Thyroid gland (tissue), 4 donors: ENCODE measurements at regions not wholly inside any gene's neighbourhood (a gene's known extent, or its start where the extent isn't known, plus 50 kb on each side); places are given as distances from the start of the nearest gene placed in this dataset.

Experiments used
- DNase-seq, 2 donors: peaks; one replicate each; pipeline ENCODE4 v3.0.0-alpha.2; 2019
- H3K27ac ChIP-seq, 3 donors: fragments of 200-600 bp; sonication (generic); 1 replicate in 2 of 3; 2 replicates in 1 of 3; pipeline ENCODE4 v1.5.1; 2016 to 2019; ENCODE audit warnings: mild to moderate bottlenecking in 1 of 3, moderate library complexity in 1 of 3
- H3K27me3 ChIP-seq: fragments of 200-600 bp; sonication (generic); one replicate; pipeline ENCODE4 v1.5.1; 2019
- H3K36me3 ChIP-seq, 2 donors: fragments of 200-600 bp; sonication (generic); one replicate each; pipeline ENCODE4 v1.5.1; 2016 to 2019
- H3K4me1 ChIP-seq, 2 donors: fragments of 200-600 bp; sonication (generic); one replicate each; pipeline ENCODE4 v1.5.1; 2017 to 2019
- H3K4me3 ChIP-seq, 3 donors: fragments of 200-600 bp; sonication (generic); replicated peaks in 1 of 3; 1 replicate in 2 of 3; 2 replicates in 1 of 3; pipeline ENCODE4 v1.5.1; 2016; ENCODE audit warnings: mild to moderate bottlenecking in 1 of 3
- H3K9me3 ChIP-seq: fragments of 200-600 bp; sonication (generic); one replicate; pipeline ENCODE4 v1.5.1; 2017
- CTCF ChIP-seq, 6 experiments: fragments of 200-600 bp in 3 of 6; fragments of 450-650 bp in 3 of 6; sonication (generic) in 3 of 6; IDR thresholded peaks; one replicate each; pipeline ENCODE4 v1.5.1; 2016 to 2019; ENCODE audit warnings: antibody characterized with exemption in 6 of 6, mild to moderate bottlenecking in 2 of 6, inconsistent platforms in 1 of 6, moderate library complexity in 1 of 6
- POLR2A ChIP-seq, 2 donors: fragments of 450-650 bp; IDR thresholded peaks; one replicate each; pipeline ENCODE4 v1.6.1; 2017; ENCODE audit warnings: antibody characterized with exemption in 2 of 2, mild to moderate bottlenecking in 2 of 2, moderate library complexity in 1 of 2
- WGBS, 2 donors: methylation state at CpG; one replicate each; pipeline ENCODE4 v1.1.5; 2017; 5-methylcytosine and 5-hydroxymethylcytosine counted together
- intact Hi-C: fragments of 100-400 bp; cut with DNase I; formaldehyde crosslinking; loops from one replicate; pipeline ENCODE4 v1.15.1; 2023

- Histone ChIP-seq H3K27ac (peak overlapping the region in 1 of 3 donors; percentile 38), H3K4me1 (peaks cover 10 to 17% of the 10 kb centered on the region in 2 donors), H3K36me3 (no peaks in the 10 kb centered on the region), H3K4me3 (no peak overlapping the region), H3K9me3 (no peaks in the 10 kb centered on the region), H3K27me3 (no peaks in the 10 kb centered on the region)
- intact Hi-C loops, result no loop called here
- no peak for DNase-seq
- no peak for TF ChIP-seq CTCF (IDR thresholded peaks at IDR 0.05)
- no peak for TF ChIP-seq POLR2A (IDR thresholded peaks at IDR 0.05)
- 64 to 68% methylated on average over 7 of the region's 7 CpGs for WGBS, 2 donors
Measured at GRCh38 chr2:43097644-43098408, 128.6 kb downstream of the ZFP36L2 start.

- 82 to 84% methylated on average over 4 of the region's 4 CpGs for whole genome bisulfite sequencing, 2 donors
- Histone ChIP-seq H3K4me1 (peaks cover 3 to 4% of the 10 kb centered on the region in 2 donors), H3K36me3 (no peaks in the 10 kb centered on the region), H3K4me3 (no peak overlapping the region), H3K9me3 (no peaks in the 10 kb centered on the region), H3K27me3 (no peaks in the 10 kb centered on the region), H3K27ac (no peak overlapping the region)
- TF ChIP-seq CTCF (IDR thresholded peaks at IDR 0.05) (no peak), POLR2A (IDR thresholded peaks at IDR 0.05) (no peak)
- no peak for DNase-seq
- intact Hi-C loops, result no loop called here
Measured at GRCh38 chr2:43095533-43096295, 130.7 kb downstream of the ZFP36L2 start.

GRCh38 chr2:43092520-43093179, 133.8 kb downstream of the ZFP36L2 start:
- no peak for TF ChIP-seq POLR2A (IDR thresholded peaks at IDR 0.05)
- no peak for TF ChIP-seq CTCF (IDR thresholded peaks at IDR 0.05)
- WGBS, 2 donors, result 76 to 90% methylated on average over 2 of the region's 2 CpGs
- Histone ChIP-seq H3K4me1 (peaks cover 1 to 6% of the 10 kb centered on the region in 2 donors), H3K27me3 (no peaks in the 10 kb centered on the region), H3K36me3 (no peaks in the 10 kb centered on the region), H3K9me3 (no peaks in the 10 kb centered on the region), H3K27ac (no peak overlapping the region), H3K4me3 (no peak overlapping the region)
- intact Hi-C loops, result no loop called here
- no peak for DNase-seq

GRCh38 chr2:43090317-43090716, 136.1 kb downstream of the ZFP36L2 start:
- Histone ChIP-seq H3K9me3 (no peaks in the 10 kb centered on the region), H3K27me3 (no peaks in the 10 kb centered on the region), H3K4me1 (peaks cover 24 to 30% of the 10 kb centered on the region in 2 donors), H3K4me3 (no peak overlapping the region), H3K27ac (no peak overlapping the region), H3K36me3 (no peaks in the 10 kb centered on the region)
- WGBS, 2 donors, result 81 to 100% methylated on average over 1 of the region's 1 CpG
- TF ChIP-seq CTCF (IDR thresholded peaks at IDR 0.05) (no peak), POLR2A (IDR thresholded peaks at IDR 0.05) (no peak)
- no peak for DNase-seq
- intact Hi-C loops, result no loop called here
